Central memory CD8-positive, alpha-beta T cell (primary cell): ENCODE measurements at regions not wholly inside any gene's neighbourhood (a gene's known extent, or its start where the extent isn't known, plus 50 kb on each side); places are given as distances from the start of the nearest gene placed in this dataset.

ENCODE experiments used
- ATAC-seq: fragments of 150-1000 bp; cut with Tn5 transposase; replicated peaks from 2 replicates; pipeline ENCODE4 v1.10.0; 2022; ENCODE audit warnings: mild to moderate bottlenecking, moderate FRiP score, moderate number of reproducible peaks; ENCODE audit not compliant: poor library complexity, severe bottlenecking; ENCODE audit errors: extremely low read depth
- DNase-seq, 2 donors: peaks; one replicate each; pipeline ENCODE4 v3.0.0; 2021; ENCODE audit warnings: low spot score in 2 of 2
- H3K27ac Mint-ChIP-seq: one replicate; pipeline ENCODE4 v1.8.0; 2022; ENCODE audit warnings: low read depth, mild to moderate bottlenecking, moderate library complexity, mixed read lengths
- H3K27me3 Mint-ChIP-seq: one replicate; pipeline ENCODE4 v1.8.0; 2022; ENCODE audit warnings: mixed read lengths
- H3K36me3 Mint-ChIP-seq: one replicate; pipeline ENCODE4 v1.8.0; 2022; ENCODE audit warnings: mild to moderate bottlenecking, moderate library complexity, mixed read lengths; ENCODE audit not compliant: insufficient read depth
- H3K4me1 Mint-ChIP-seq: one replicate; pipeline ENCODE4 v1.8.0; 2022; ENCODE audit warnings: mixed read lengths
- H3K4me3 Mint-ChIP-seq: one replicate; pipeline ENCODE4 v1.8.0; 2022; ENCODE audit warnings: mild to moderate bottlenecking, moderate library complexity, mixed read lengths
- H3K9me3 Mint-ChIP-seq: one replicate; pipeline ENCODE4 v1.8.0; 2022; ENCODE audit warnings: mixed read lengths

DNA sequence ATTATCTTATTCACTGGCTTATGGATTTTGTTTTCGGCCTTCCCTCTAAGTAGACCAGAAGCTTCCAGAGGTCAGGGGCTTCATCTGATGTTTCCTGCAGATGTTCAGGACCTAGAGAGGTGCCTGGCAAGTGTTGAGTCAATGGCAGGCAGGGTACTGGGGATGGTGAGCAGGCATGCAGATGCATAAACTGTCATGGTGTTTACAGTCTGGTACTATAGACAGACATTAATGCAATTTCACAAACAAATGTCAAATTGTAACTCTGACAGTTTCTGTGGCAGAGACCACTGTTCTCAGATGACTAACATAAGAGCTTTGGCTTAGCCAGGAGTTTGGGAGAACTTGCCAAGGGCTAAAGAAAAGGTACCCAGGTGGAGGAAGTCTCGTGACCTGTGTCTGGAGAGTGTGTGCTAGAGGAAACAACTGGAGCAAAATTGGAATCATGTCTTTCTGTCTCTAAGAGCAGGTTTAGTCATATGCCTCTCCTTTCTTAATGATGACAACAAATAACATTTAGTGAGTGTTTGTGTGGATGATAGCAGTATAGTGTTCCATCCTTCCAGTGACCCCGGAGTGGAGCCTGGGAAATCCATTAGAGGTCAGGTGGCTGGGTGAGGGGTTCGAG is 53.7 kb upstream of the TRAK1 start:
- DNase-seq (no peak), ATAC-seq (no peak)
- no peaks in the 10 kb centered on the region for H3K27me3 Mint-ChIP-seq
- H3K36me3 Mint-ChIP-seq, result peaks cover 3% of the 10 kb centered on the region
- peaks cover 41% of the 10 kb centered on the region for H3K4me1 Mint-ChIP-seq
- no peak overlapping the region for H3K27ac Mint-ChIP-seq
- H3K4me3 Mint-ChIP-seq, result no peak overlapping the region
- no peaks in the 10 kb centered on the region for H3K9me3 Mint-ChIP-seq

DNA sequence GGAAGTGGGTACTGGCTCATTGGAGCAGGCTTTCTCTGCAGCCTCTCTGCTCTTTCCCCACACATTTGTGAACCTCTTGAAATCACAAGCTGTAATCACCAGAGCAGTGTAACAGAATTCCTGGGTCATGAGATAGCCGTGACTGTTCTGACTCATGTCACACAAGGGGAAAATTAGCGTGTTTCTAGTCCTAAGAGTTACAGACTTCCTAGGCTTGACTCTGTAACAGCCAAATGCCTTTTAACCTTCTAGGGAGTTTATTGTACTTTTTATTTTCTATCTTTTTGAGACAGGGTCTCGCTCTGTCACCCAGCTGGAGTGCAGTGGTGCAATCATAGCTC is 54.7 kb upstream of the TRAK1 start:
- H3K36me3 Mint-ChIP-seq, result peaks cover 3% of the 10 kb centered on the region
- H3K27ac Mint-ChIP-seq, result no peak overlapping the region
- H3K27me3 Mint-ChIP-seq, result no peaks in the 10 kb centered on the region
- H3K4me1 Mint-ChIP-seq, result peaks cover 41% of the 10 kb centered on the region
- no peak overlapping the region for H3K4me3 Mint-ChIP-seq
- ATAC-seq (no peak), DNase-seq (no peak)
- no peaks in the 10 kb centered on the region for H3K9me3 Mint-ChIP-seq

DNA sequence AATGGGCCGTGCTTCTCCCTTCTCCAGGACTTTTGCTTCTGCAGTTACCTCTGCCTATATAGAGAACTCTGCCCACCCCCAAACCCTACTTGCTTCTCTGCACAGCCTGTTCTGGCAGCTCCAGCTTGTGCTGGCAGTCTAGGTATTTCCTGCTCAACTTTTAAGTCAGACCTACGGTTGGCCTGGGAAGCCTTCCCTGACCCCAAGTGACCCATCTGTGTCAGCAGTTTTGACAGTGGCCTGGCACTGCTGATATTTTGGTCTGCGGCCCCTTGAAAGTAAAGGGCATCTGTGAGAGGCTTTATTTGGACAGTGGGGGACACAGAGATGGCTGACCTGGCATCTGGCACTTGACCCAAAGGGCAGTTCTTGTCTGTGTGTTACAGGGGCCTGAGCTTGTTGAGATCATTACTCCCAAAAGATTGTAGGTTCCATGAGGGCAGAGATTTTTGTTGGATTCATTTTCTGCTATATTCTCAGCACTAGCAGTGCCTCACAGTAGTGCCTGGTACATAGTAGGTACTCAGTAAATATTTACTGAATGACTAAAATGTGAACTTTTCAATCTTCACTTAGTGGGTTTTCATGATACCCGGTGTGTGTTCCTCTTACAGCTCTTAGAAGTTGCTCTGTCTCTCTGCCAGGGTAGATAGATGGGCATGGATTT is 55.2 kb upstream of the TRAK1 start:
- Mint-ChIP-seq H3K4me3 (no peak overlapping the region), H3K27ac (no peak overlapping the region), H3K27me3 (no peaks in the 10 kb centered on the region), H3K9me3 (no peaks in the 10 kb centered on the region), H3K4me1 (peaks cover 41% of the 10 kb centered on the region), H3K36me3 (peaks cover 3% of the 10 kb centered on the region)
- ATAC-seq (no peak), DNase-seq (no peak)

DNA sequence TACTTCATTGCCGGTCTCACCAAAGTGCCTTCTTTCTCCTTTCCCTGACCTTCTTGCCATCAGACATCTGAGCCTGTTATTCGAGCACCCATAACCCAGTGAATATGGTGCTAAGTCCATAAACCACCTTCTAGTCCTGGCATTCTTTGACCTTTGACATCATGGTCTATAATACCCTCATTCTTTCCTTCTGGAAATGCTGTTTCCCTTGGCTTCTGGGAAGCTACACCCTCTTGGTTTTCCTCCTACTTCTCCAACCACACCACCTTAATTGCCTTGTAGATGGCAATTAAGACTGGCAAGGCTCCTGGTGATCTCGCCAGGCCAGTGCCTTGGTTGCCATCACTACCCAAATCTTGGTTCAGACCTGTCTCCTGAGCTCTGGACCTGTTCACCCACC is 56.1 kb upstream of the TRAK1 start:
- DNase-seq, result no peak
- no peaks in the 10 kb centered on the region for H3K9me3 Mint-ChIP-seq
- H3K4me3 Mint-ChIP-seq, result no peak overlapping the region
- H3K4me1 Mint-ChIP-seq, result peaks cover 35% of the 10 kb centered on the region
- no peaks in the 10 kb centered on the region for H3K27me3 Mint-ChIP-seq
- H3K27ac Mint-ChIP-seq, result peak overlapping the region; percentile 3
- peaks cover 3% of the 10 kb centered on the region for H3K36me3 Mint-ChIP-seq
- no peak for ATAC-seq

DNA sequence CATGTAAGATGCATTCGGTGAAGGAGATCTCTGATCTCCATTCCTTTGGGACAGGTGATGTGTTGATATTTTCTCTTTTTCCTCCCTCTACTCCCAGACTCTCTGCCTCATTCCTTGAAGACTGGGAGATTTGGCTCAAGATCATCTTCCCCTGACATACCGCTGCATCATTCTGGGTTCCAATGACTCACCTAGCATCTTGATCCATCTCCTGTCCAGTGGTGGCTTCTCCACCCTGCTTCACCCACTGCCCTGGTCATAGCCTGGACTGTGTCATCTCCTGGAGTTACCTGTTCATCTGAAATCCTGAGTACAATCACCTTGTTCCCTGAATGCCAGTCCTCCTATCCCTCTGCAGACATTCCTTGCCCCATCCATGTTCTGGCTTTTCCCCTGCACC is 57.4 kb upstream of the TRAK1 start:
- Mint-ChIP-seq H3K9me3 (no peaks in the 10 kb centered on the region), H3K4me1 (peaks cover 40% of the 10 kb centered on the region), H3K4me3 (no peak overlapping the region), H3K36me3 (peaks cover 3% of the 10 kb centered on the region), H3K27me3 (no peaks in the 10 kb centered on the region), H3K27ac (no peak overlapping the region)
- DNase-seq, result no peak
- no peak for ATAC-seq

DNA sequence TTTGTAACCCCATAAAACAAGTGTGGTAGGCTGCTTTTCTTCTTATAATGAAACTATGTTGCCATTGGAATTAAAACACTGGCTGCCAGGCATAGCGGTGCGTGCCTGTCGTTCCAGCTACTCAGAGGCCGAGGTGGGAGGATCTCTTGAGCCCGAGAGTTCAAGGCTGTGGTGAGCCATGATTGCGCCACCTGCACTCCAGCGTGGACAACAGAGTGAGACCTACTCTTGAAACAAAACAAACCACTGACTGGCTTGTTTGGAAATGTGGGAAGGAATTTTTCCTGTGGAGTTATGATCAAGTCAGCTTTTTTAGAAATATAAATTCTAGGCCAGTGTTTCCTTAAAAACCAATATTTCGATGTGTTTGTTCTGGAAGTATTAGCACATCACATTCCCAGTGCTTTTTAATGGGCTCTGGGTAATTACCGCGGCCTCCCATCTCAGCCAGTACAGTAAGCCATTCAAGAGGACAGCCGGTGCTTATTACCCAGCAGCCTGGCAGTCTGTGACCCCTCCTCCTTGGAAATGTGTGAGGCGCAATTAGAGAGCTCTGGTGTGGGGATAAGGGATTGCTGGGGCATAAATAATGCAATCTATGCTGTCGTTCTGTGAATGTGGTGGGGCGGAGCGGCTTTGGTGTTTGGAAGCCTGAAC is 58.3 kb upstream of the TRAK1 start:
- Mint-ChIP-seq H3K27me3 (no peaks in the 10 kb centered on the region), H3K4me3 (no peak overlapping the region), H3K36me3 (peaks cover 6% of the 10 kb centered on the region), H3K4me1 (peaks cover 46% of the 10 kb centered on the region), H3K27ac (no peak overlapping the region), H3K9me3 (no peaks in the 10 kb centered on the region)
- ATAC-seq, result no peak
- no peak for DNase-seq

DNA sequence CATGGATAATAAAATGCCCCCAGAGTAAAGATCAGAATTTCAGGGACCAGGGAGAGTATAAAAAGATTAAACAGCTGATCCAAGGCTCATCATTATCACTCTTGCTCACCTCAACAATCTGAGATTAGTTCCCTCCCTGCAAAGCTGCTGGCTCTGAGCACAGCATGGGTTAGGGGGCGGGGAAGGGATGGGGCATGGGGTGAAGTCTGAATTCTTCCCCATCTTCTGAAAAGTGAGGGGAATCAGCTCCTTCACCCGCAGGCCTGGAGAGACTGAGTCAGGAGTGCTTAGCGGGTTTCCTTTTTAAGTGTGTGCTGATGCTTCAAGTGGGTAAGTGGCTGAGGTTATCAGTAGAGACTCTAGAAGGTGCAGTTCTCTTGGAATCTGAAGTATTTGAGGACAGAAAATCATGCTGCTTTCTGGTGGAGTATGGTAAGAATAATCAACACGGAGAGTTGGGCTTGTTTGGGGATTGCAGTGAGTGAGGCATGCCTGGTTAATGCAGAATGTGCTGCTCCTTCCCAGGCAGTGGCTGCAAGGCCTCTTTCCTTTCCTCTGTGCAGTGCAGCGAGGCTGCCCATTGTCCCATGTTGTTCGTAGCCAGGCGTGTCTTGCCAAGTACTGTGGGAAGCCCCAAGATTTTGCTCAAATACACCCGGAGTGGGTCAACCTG is 59.2 kb upstream of the TRAK1 start:
- no peak overlapping the region for H3K4me3 Mint-ChIP-seq
- ATAC-seq, result no peak
- no peaks in the 10 kb centered on the region for H3K9me3 Mint-ChIP-seq
- H3K27ac Mint-ChIP-seq, result no peak overlapping the region
- no peak for DNase-seq
- peaks cover 6% of the 10 kb centered on the region for H3K36me3 Mint-ChIP-seq
- H3K4me1 Mint-ChIP-seq, result peaks cover 37% of the 10 kb centered on the region
- H3K27me3 Mint-ChIP-seq, result no peaks in the 10 kb centered on the region

DNA sequence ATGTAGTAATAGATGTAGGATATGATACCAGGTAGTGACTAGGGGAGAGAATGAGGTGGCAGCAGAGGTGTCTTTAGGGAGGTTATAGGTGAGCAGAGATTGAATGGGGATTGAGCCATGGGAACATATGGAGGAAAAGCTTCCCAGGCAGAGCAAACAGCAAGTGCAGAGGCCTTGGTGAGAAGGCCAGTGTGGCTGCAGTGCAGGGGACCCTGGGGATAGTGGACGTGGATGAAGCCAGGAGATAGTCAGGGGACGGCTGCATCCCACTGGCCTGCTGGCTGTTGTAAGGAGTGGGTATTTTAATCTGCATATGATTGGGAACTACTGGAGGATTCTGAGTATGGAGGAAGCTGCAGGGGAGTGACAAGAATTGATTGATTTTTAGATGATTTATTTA is 62.7 kb upstream of the TRAK1 start:
- Mint-ChIP-seq H3K36me3 (peaks cover 2% of the 10 kb centered on the region), H3K4me1 (peaks cover 38% of the 10 kb centered on the region), H3K27ac (no peak overlapping the region)

DNA sequence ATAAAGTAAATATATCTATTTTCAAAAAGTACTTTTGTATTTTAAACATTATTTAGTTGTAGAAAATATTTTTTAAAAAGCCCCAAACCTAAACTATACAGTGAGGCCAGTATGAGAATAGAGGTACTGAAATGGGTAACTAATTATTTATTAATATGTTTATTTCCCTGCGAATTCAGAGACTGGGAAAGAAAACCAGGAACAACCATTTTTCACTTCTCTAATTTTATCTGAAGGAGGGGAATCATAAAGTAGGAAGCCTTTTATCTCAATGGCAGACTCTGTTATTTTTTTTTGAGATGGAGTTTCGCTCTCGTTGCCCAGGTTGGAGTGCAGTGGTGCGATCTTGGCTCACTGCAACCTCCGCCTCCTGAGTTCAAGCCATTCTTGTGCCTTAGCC is 63.6 kb upstream of the TRAK1 start:
- H3K4me3 Mint-ChIP-seq, result no peak overlapping the region
- peaks cover 44% of the 10 kb centered on the region for H3K4me1 Mint-ChIP-seq
- DNase-seq, result no peak
- H3K9me3 Mint-ChIP-seq, result no peaks in the 10 kb centered on the region
- no peak for ATAC-seq
- H3K27ac Mint-ChIP-seq, result no peak overlapping the region
- H3K36me3 Mint-ChIP-seq, result peaks cover 4% of the 10 kb centered on the region
- no peaks in the 10 kb centered on the region for H3K27me3 Mint-ChIP-seq

More for the DNA sequence above, 62.7 kb upstream of the TRAK1 start:
- Mint-ChIP-seq H3K9me3 (no peaks in the 10 kb centered on the region), H3K27me3 (no peaks in the 10 kb centered on the region), H3K4me3 (no peak overlapping the region)
- DNase-seq (no peak), ATAC-seq (no peak)

DNA sequence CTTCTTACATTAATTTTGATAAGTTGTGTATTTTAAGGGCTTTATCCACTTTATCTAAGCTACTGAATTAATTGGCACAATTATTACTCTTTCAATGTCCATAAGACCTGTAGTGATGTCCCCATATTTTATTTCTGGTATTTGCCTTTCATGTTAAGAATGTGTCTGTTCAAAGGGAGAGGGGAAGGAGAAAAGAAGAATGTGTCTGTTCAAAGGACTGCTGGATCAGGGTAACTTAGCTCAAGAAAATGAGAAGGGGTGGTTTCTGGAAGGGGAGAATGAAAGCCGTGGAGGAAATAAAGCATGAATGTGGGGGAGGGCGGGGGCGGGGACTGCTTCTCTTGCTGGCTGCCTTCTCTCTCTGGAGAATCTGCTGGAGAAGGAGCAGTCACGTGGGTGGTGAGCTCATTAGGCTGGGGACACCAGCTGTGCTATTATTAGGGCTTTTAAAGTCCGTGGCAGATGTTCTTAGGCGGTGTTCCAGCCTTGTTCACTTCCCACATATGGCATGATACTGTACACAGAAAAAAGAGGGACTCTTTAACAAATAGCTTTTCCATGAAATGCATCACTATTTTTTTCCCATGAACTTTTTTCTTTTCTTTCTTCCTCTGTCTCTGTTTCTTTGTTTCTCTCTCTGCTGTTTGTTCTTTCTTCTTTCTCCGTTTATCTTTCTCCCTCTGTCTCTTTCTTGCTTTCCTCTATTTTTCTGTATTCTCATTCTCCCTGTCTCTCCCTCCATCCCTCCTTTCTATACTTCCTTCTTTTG is 63.7 kb upstream of the ULK4 start:
- peak overlapping the region; percentile 0 for H3K27ac Mint-ChIP-seq

DNA sequence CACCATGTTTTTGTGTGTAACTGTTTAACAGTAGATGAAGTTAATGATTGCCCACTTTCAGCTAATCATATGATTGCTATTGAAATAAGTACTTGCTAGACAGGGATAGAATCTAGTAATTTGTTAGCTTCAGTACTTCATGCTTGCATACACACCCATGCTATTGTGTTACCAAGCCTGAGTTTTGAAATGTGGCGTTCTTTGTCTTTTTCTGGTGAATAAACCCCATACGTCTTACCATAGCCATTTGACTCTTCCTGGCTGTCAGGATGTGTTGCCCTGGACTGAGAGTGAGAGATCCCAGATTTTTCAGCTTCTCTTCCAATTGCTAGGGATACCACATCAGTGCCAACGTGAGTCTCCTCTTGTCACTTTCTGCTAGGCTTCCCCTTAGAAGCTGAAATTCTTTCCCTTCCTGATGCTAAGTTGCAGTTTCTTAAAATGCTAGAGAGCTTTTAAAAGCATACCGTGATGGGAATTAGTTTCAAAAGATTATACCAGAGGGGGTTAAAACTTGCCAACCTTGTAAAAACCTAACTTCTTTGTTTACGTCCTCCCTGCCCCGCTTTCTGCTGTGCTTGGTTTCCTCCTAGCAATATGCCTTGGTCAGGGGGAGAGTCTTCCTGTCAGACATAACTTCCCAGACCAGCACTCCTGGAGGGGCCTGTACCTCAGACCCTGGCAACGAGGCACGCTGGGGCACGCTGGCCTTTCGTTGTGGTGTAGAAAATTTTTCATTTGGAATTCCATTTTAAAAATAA is 62.9 kb upstream of the ULK4 start:
- peak overlapping the region; percentile 0 for H3K27ac Mint-ChIP-seq
- no peaks in the 10 kb centered on the region for H3K27me3 Mint-ChIP-seq
- no peaks in the 10 kb centered on the region for H3K9me3 Mint-ChIP-seq
- no peak for ATAC-seq
- H3K4me3 Mint-ChIP-seq, result no peak overlapping the region
- no peak for DNase-seq
- H3K36me3 Mint-ChIP-seq, result peaks cover 4% of the 10 kb centered on the region
- H3K4me1 Mint-ChIP-seq, result peaks cover 55% of the 10 kb centered on the region

More for the DNA sequence above, 63.7 kb upstream of the ULK4 start:
- ATAC-seq (no peak), DNase-seq (no peak)
- peaks cover 4% of the 10 kb centered on the region for H3K36me3 Mint-ChIP-seq
- H3K4me3 Mint-ChIP-seq, result no peak overlapping the region
- H3K4me1 Mint-ChIP-seq, result peaks cover 50% of the 10 kb centered on the region
- no peaks in the 10 kb centered on the region for H3K9me3 Mint-ChIP-seq
- no peaks in the 10 kb centered on the region for H3K27me3 Mint-ChIP-seq

DNA sequence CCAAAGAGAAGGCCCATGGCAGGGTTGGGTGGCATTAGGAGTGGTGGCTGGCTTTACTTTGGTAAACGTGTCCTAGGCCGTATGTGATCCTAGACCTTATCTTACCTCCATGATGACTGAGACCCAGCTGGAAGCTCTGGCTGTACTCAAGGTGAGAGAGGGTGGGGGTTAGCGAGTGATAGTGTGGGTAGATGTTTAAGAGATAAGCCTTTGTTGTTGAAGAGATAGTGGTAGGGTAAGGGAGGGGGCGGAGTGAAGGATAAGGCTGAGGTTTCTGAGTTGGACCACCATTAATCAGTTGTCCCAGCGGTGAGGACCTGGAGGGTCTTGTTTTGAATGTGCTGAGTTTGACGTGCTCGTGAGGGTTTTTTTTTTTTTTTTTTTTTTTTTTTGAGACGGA is 61.5 kb upstream of the ULK4 start:
- H3K27ac Mint-ChIP-seq, result no peak overlapping the region
- DNase-seq, result no peak
- H3K4me3 Mint-ChIP-seq, result no peak overlapping the region
- H3K9me3 Mint-ChIP-seq, result no peaks in the 10 kb centered on the region
- no peak for ATAC-seq
- H3K36me3 Mint-ChIP-seq, result peaks cover 4% of the 10 kb centered on the region
- H3K4me1 Mint-ChIP-seq, result peaks cover 49% of the 10 kb centered on the region
- H3K27me3 Mint-ChIP-seq, result no peaks in the 10 kb centered on the region
